HUES64 (cell line): ENCODE measurements at regions not wholly inside any gene's neighbourhood (a gene's known extent, or its start where the extent isn't known, plus 50 kb on each side); places are given as distances from the start of the nearest gene placed in this dataset.

Source experiments
- H3K27ac ChIP-seq: 2 replicates; pipeline ENCODE4 v1.7.0; 2013; ENCODE audit warnings: low read depth, low read length, inconsistent platforms
- H3K27me3 ChIP-seq: 2 replicates; pipeline ENCODE4 v1.6.1; 2013; ENCODE audit warnings: mild to moderate bottlenecking, low read length; ENCODE audit not compliant: insufficient read depth
- H3K36me3 ChIP-seq: 2 replicates; pipeline ENCODE4 v1.6.1; 2013; ENCODE audit warnings: mild to moderate bottlenecking, low read length; ENCODE audit not compliant: insufficient read depth
- H3K4me1 ChIP-seq: 2 replicates; pipeline ENCODE4 v1.6.1; 2013; ENCODE audit warnings: mild to moderate bottlenecking, low read length, moderate library complexity; ENCODE audit not compliant: insufficient read depth
- H3K4me3 ChIP-seq: 2 replicates; pipeline ENCODE4 v1.5.1; 2013; ENCODE audit warnings: mild to moderate bottlenecking, low read length, moderate library complexity
- H3K9ac ChIP-seq: 2 replicates; pipeline ENCODE4 v1.6.1; 2013; ENCODE audit warnings: mild to moderate bottlenecking, low read depth, low read length
- H3K9me3 ChIP-seq: 2 replicates; pipeline ENCODE4 v1.6.1; 2013; ENCODE audit warnings: low read depth, low read length; ENCODE audit not compliant: insufficient read depth
- WGBS: fragments of 150-250, 120-280 bp; methylation state at CpG from one replicate; pipeline ENCODE4 v1.1.7; 2013; ENCODE audit warnings: missing lambda C conversion rate; 5-methylcytosine and 5-hydroxymethylcytosine counted together

GRCh38 chr6:66082914-66083313 lies 375.9 kb upstream of the EYS start:
- no peak overlapping the region for H3K4me3 ChIP-seq
- H3K9me3 ChIP-seq, result peaks cover 5% of the 10 kb centered on the region; the same call in 1 of the 2 replicates
- H3K9ac ChIP-seq, result no peak overlapping the region
- WGBS, result 100% methylated on average over 1 of the region's 1 CpG
- no peak overlapping the region for H3K27ac ChIP-seq
- H3K27me3 ChIP-seq, result no peaks in the 10 kb centered on the region
- H3K4me1 ChIP-seq, result no peaks in the 10 kb centered on the region
- no peaks in the 10 kb centered on the region for H3K36me3 ChIP-seq

GRCh38 chr6:66068907-66069306 lies 361.9 kb upstream of the EYS start:
- Histone ChIP-seq H3K9ac (no peak overlapping the region), H3K9me3 (no peaks in the 10 kb centered on the region), H3K27me3 (no peaks in the 10 kb centered on the region), H3K4me3 (no peak overlapping the region), H3K4me1 (no peaks in the 10 kb centered on the region), H3K27ac (no peak overlapping the region), H3K36me3 (no peaks in the 10 kb centered on the region)

- H3K4me1 ChIP-seq, result no peaks in the 10 kb centered on the region
- H3K4me3 ChIP-seq, result no peak overlapping the region
- H3K27ac ChIP-seq, result no peak overlapping the region
- H3K27me3 ChIP-seq, result no peaks in the 10 kb centered on the region
- H3K9ac ChIP-seq, result no peak overlapping the region
- H3K36me3 ChIP-seq, result no peaks in the 10 kb centered on the region
- H3K9me3 ChIP-seq, result no peaks in the 10 kb centered on the region
Measured at GRCh38 chr6:66068033-66068432, 361.0 kb upstream of the EYS start.

- Histone ChIP-seq H3K27ac (no peak overlapping the region), H3K27me3 (no peaks in the 10 kb centered on the region), H3K9ac (no peak overlapping the region), H3K4me3 (no peak overlapping the region), H3K36me3 (no peaks in the 10 kb centered on the region), H3K4me1 (no peaks in the 10 kb centered on the region), H3K9me3 (no peaks in the 10 kb centered on the region)
- 95% methylated on average over 1 of the region's 1 CpG for WGBS
Measured at GRCh38 chr6:66065313-66065712, 358.3 kb upstream of the EYS start.

- Histone ChIP-seq H3K36me3 (no peaks in the 10 kb centered on the region), H3K9ac (no peak overlapping the region), H3K4me1 (no peaks in the 10 kb centered on the region), H3K27me3 (no peaks in the 10 kb centered on the region), H3K9me3 (no peaks in the 10 kb centered on the region), H3K4me3 (no peak overlapping the region), H3K27ac (no peak overlapping the region)
- WGBS, result no CpG with 5 or more reads among the region's 1 CpG
Measured at GRCh38 chr6:66057034-66057433, 350.0 kb upstream of the EYS start.

- 100% methylated on average over 2 of the region's 2 CpGs for WGBS
- no peaks in the 10 kb centered on the region for H3K9me3 ChIP-seq
- H3K36me3 ChIP-seq, result no peaks in the 10 kb centered on the region
Measured at GRCh38 chr6:66054967-66055366, 347.9 kb upstream of the EYS start.

GRCh38 chr6:66051812-66052211 lies 344.8 kb upstream of the EYS start:
- Histone ChIP-seq H3K36me3 (no peaks in the 10 kb centered on the region), H3K4me3 (no peak overlapping the region), H3K4me1 (no peaks in the 10 kb centered on the region), H3K27ac (no peak overlapping the region), H3K9me3 (no peaks in the 10 kb centered on the region), H3K27me3 (no peaks in the 10 kb centered on the region), H3K9ac (no peak overlapping the region)
- 91% methylated on average over 3 of the region's 5 CpGs for WGBS

More at GRCh38 chr6:66054967-66055366, 347.9 kb upstream of the EYS start:
- Histone ChIP-seq H3K27ac (no peak overlapping the region), H3K4me3 (no peak overlapping the region), H3K4me1 (no peaks in the 10 kb centered on the region), H3K9ac (no peak overlapping the region), H3K27me3 (no peaks in the 10 kb centered on the region)

DNA sequence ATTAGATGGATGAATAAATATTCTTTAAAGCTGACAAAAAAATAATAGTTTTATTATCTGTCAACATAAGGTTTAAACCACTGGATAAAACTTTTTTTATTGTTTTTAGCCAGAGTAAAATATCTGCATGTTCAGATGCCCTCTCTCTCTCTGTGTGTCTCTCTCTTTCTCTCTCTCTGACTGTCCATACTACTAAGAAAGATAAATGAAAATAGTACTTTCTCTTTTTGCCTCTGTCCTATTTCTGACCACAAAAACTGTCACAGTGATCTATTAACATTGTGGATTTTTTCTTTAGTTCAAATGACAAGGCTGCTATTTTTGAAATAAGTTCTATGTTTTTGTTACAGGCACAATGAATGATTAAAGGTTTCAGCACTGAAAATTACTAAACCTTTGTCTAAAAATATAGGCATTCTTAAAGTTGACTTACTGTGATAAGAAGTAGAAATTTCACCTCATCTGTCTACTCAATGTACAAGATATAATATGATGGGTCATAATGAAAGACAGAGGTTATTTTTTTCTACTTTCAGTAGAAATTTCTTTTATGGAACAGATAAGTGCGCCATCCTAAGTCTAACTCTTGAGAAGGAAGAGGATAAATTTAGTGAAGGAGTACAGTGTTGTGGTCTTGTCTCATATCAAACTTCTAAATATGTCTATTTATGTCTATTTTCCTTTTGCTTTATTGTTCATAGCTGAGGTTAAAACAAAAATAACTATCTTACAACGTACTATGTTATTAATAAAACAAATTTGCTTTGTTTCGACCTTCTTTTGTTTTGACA lies 341.9 kb upstream of the EYS start:
- WGBS, result 100% methylated on average over 2 of the region's 3 CpGs
- Histone ChIP-seq H3K9ac (no peak overlapping the region), H3K27ac (no peak overlapping the region)

DNA sequence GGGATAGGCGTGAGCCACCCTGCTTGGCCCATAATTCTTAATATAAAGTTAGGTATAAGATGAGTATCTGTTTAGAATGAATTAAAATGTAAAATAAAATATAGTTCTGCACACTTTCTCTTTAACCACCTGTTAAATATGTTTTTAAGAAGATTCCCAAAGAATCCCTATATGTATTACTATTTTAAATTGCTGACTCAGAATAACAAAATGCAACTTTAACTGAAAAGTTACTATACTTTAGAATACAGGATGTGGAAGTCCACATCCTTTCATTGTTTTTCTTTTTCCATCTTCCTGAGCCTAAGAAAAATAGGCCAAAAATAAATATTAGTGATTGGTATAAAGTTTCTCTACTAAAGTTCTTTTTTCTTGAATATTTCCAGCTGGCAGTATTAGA lies 325.6 kb upstream of the EYS start:
- no peak overlapping the region for H3K4me3 ChIP-seq
- no peaks in the 10 kb centered on the region for H3K36me3 ChIP-seq

More for the DNA sequence above, 341.9 kb upstream of the EYS start:
- Histone ChIP-seq H3K27me3 (no peaks in the 10 kb centered on the region), H3K36me3 (no peaks in the 10 kb centered on the region), H3K4me3 (no peak overlapping the region), H3K9me3 (no peaks in the 10 kb centered on the region), H3K4me1 (no peaks in the 10 kb centered on the region)

DNA sequence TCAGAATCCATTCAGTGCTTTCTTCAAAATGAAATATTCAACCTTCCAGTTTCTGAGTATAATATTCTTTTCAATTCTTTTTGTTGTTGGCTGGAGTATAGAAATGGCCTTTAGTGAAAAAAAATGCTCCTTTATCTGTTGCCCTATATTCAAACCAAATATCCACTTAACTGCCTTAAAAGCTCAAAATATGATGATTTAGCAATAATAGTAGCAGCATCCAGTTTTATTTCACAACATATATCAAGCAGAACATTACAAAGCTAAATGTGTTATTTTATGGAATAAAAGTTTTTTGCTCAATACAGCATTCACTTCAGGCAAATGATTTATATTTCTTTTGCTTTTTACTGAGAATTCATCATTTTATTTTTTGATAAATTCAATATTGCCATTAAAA lies 322.4 kb upstream of the EYS start:
- no peaks in the 10 kb centered on the region for H3K4me1 ChIP-seq
- no peaks in the 10 kb centered on the region for H3K27me3 ChIP-seq
- no peaks in the 10 kb centered on the region for H3K9me3 ChIP-seq
- H3K27ac ChIP-seq, result no peak overlapping the region
- no peak overlapping the region for H3K9ac ChIP-seq
- no peaks in the 10 kb centered on the region for H3K36me3 ChIP-seq
- H3K4me3 ChIP-seq, result no peak overlapping the region

More for the DNA sequence above, 325.6 kb upstream of the EYS start:
- H3K9me3 ChIP-seq, result no peaks in the 10 kb centered on the region
- H3K4me1 ChIP-seq, result no peaks in the 10 kb centered on the region
- no peak overlapping the region for H3K9ac ChIP-seq
- 100% methylated on average over 1 of the region's 1 CpG for WGBS
- no peak overlapping the region for H3K27ac ChIP-seq
- no peaks in the 10 kb centered on the region for H3K27me3 ChIP-seq

DNA sequence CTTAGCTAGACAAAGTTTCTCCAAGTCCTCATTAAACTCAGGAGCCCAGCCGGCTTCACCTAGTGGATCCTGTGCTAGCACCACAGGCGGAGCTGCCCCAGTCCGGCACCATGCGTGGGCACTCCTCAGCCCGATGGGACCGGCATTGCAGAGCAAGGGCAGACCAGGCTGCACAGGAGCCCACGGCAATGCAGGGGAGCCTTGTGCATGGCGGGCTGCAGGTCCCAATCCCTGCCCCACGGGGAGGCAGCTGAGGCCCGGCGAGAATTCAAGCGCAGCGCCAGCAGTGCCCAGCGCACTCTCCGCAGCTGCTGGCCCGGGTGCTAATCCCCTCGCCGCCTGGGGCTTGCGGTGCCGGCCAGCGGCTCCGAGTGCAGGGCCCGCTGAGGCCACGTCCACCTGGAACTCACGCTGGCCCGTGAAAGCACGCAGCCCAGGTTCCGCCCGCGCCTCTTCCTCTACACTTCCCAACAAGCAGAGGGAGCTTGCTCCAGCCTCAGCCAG lies 292.3 kb upstream of the EYS start:
- Histone ChIP-seq H3K27me3 (no peaks in the 10 kb centered on the region), H3K9me3 (no peaks in the 10 kb centered on the region; the same call in 1 of the 2 replicates), H3K4me1 (no peaks in the 10 kb centered on the region), H3K9ac (no peak overlapping the region), H3K36me3 (no peaks in the 10 kb centered on the region), H3K27ac (no peak overlapping the region), H3K4me3 (no peak overlapping the region)
- 93% methylated on average over 30 of the region's 30 CpGs for WGBS

GRCh38 chr6:65998544-65998943 lies 291.5 kb upstream of the EYS start:
- H3K4me1 ChIP-seq, result no peaks in the 10 kb centered on the region
- H3K36me3 ChIP-seq, result no peaks in the 10 kb centered on the region
- no peak overlapping the region for H3K9ac ChIP-seq
- no peaks in the 10 kb centered on the region for H3K27me3 ChIP-seq
- 97% methylated on average over 19 of the region's 19 CpGs for WGBS
- no peak overlapping the region for H3K4me3 ChIP-seq
- H3K9me3 ChIP-seq, result no peaks in the 10 kb centered on the region; the same call in 1 of the 2 replicates
- no peak overlapping the region for H3K27ac ChIP-seq
